ENCODE measurements at regions not wholly inside any gene's neighbourhood (a gene's known extent, or its start where the extent isn't known, plus 50 kb on each side); places are given as distances from the start of the nearest gene placed in this dataset.

DNA sequence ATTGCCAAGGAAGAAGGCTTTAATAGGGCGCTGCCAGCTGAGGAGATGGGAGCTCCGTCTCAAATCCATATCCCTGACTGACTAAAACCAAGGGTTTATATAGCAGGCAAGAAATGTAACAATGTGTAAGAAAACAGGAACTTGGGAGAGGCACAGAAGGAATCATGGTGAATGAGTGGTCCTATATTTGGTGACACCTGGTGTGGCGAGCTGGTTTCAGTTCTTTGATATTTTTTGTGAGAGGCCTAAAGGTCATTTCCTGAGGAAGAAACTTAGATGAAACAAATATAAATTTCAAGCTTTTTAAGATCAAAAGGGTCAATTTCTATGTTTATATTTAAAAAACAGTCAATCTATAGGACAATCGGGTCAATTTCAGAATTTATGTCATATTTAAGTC is 826.3 kb downstream of the SLITRK6 start:
- Histone ChIP-seq H3K27ac (replicated peaks) (no peak overlapping the region), H3K4me3 (replicated peaks; ENCODE audit: insufficient read depth, low read length) (no peak overlapping the region), H3K27me3 (ENCODE audit: insufficient read depth, poor library complexity, severe bottlenecking) (no peaks in the 10 kb centered on the region)
- DNase-seq (ENCODE audit: low read depth in 1 of 2, low spot score in 1 of 2), result no peak
- TF ChIP-seq GABPA (IDR thresholded peaks at IDR 0.05; ENCODE audit: low read depth) (no peak), POLR2AphosphoS5 (IDR thresholded peaks at IDR 0.05; ENCODE audit: low read depth) (no peak), CTCF (IDR thresholded peaks at IDR 0.05; ENCODE audit: insufficient read depth, low read length) (no peak), SPI1 (IDR thresholded peaks at IDR 0.05; ENCODE audit: borderline replicate concordance, low read depth) (no peak)
- TF ChIP-seq, protein P1, sequence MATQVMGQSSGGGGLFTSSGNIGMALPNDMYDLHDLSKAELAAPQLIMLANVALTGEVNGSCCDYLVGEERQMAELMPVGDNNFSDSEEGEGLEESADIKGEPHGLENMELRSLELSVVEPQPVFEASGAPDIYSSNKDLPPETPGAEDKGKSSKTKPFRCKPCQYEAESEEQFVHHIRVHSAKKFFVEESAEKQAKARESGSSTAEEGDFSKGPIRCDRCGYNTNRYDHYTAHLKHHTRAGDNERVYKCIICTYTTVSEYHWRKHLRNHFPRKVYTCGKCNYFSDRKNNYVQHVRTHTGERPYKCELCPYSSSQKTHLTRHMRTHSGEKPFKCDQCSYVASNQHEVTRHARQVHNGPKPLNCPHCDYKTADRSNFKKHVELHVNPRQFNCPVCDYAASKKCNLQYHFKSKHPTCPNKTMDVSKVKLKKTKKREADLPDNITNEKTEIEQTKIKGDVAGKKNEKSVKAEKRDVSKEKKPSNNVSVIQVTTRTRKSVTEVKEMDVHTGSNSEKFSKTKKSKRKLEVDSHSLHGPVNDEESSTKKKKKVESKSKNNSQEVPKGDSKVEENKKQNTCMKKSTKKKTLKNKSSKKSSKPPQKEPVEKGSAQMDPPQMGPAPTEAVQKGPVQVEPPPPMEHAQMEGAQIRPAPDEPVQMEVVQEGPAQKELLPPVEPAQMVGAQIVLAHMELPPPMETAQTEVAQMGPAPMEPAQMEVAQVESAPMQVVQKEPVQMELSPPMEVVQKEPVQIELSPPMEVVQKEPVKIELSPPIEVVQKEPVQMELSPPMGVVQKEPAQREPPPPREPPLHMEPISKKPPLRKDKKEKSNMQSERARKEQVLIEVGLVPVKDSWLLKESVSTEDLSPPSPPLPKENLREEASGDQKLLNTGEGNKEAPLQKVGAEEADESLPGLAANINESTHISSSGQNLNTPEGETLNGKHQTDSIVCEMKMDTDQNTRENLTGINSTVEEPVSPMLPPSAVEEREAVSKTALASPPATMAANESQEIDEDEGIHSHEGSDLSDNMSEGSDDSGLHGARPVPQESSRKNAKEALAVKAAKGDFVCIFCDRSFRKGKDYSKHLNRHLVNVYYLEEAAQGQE (IDR thresholded peaks at IDR 0.05; ENCODE audit: insufficient replicate concordance, low read depth), result no peak

DNA sequence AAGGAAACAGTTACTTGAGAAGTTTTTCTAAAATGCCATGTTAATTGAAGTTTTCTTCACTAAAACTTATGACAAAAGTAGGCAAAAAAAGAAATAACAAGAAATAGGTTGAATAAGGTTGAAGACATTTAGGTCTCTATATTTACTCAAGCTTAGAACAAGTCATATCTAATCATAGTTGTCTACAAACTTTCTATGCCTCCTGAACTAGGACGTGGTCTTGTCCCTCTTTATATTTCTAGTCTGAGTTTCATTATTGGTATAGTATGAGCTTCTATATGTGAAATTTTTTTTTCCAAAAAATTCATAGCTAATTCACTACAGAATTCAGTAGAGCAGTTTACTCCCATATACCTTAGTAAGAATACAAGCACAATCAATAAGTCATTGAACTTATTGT is 836.4 kb downstream of the SLITRK6 start:
- no peak for DNase-seq (ENCODE audit: low read depth in 1 of 2, low spot score in 1 of 2)
- no peak overlapping the region for H3K4me3 ChIP-seq (replicated peaks; ENCODE audit: insufficient read depth, low read length)
- H3K27ac ChIP-seq (replicated peaks), result no peak overlapping the region
- no peaks in the 10 kb centered on the region for H3K27me3 ChIP-seq (ENCODE audit: insufficient read depth, poor library complexity, severe bottlenecking)
- TF ChIP-seq, protein P1 (IDR thresholded peaks at IDR 0.05; ENCODE audit: insufficient replicate concordance, low read depth), result no peak
- TF ChIP-seq CTCF (IDR thresholded peaks at IDR 0.05; ENCODE audit: insufficient read depth, low read length), result no peak
- TF ChIP-seq SPI1 (IDR thresholded peaks at IDR 0.05; ENCODE audit: borderline replicate concordance, low read depth), result no peak
- TF ChIP-seq GABPA (IDR thresholded peaks at IDR 0.05; ENCODE audit: low read depth), result no peak
- TF ChIP-seq POLR2AphosphoS5 (IDR thresholded peaks at IDR 0.05; ENCODE audit: low read depth), result no peak

DNA sequence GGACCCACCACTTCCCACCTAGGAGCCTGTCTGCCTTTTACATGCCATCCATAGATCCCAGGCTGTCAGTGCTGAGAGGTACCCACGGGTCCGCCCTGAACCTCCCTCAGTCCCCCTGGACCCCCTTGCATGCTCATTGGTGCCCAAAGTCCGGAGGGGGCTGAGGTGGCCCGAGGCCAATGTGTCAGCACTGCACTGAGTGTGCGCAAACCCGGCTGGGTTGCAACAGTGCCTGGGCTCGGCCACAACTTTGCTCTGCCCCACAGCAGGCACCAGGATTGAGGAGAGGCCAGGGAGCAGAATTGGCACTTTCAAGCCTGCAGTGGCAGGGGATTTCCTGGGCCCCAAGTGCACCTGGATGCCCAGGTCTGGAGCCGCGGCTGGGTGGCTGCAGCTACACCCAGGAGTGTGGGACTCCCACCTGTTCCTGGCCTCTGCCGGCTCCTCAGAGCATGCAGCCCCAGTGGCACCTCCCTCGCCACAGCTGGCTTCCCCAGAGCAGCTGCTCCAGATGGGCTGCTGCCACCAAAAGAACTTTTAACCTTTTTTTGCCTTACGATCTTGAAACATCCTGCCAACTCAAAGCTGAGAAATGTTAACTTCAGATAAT is 837.0 kb downstream of the SLITRK6 start:
- TF ChIP-seq, protein P1 (IDR thresholded peaks at IDR 0.05; ENCODE audit: insufficient replicate concordance, low read depth), result no peak
- no peak overlapping the region for H3K4me3 ChIP-seq (replicated peaks; ENCODE audit: insufficient read depth, low read length)
- H3K27me3 ChIP-seq (ENCODE audit: insufficient read depth, poor library complexity, severe bottlenecking), result no peaks in the 10 kb centered on the region
- DNase-seq (ENCODE audit: low read depth in 1 of 2, low spot score in 1 of 2), result no peak
- no peak overlapping the region for H3K27ac ChIP-seq (replicated peaks)
